A673 (cell line): ENCODE measurements at regions not wholly inside any gene's neighbourhood (a gene's known extent, or its start where the extent isn't known, plus 50 kb on each side); places are given as distances from the start of the nearest gene placed in this dataset.

Experiments used
- EZH2 ChIP-seq: fragments of 200-600 bp; sonication (generic); IDR thresholded peaks from 2 replicates; pipeline ENCODE4 v1.6.1; 2017; ENCODE audit warnings: borderline replicate concordance, low read depth, mild to moderate bottlenecking, mixed read lengths, antibody characterized with exemption, low read length; ENCODE audit not compliant: poor library complexity, severe bottlenecking
- TF ChIP-seq, protein P1 (sequence below): fragments of 300-800, 200-600 bp; sonication (generic); conservative IDR thresholded peaks from 2 replicates; pipeline ENCODE4 v1.5.1; 2017; ENCODE audit warnings: low read depth, mild to moderate bottlenecking, antibody characterized with exemption, low read length, moderate library complexity, mixed read lengths

- no peak for TF ChIP-seq EZH2
- TF ChIP-seq, protein P1, sequence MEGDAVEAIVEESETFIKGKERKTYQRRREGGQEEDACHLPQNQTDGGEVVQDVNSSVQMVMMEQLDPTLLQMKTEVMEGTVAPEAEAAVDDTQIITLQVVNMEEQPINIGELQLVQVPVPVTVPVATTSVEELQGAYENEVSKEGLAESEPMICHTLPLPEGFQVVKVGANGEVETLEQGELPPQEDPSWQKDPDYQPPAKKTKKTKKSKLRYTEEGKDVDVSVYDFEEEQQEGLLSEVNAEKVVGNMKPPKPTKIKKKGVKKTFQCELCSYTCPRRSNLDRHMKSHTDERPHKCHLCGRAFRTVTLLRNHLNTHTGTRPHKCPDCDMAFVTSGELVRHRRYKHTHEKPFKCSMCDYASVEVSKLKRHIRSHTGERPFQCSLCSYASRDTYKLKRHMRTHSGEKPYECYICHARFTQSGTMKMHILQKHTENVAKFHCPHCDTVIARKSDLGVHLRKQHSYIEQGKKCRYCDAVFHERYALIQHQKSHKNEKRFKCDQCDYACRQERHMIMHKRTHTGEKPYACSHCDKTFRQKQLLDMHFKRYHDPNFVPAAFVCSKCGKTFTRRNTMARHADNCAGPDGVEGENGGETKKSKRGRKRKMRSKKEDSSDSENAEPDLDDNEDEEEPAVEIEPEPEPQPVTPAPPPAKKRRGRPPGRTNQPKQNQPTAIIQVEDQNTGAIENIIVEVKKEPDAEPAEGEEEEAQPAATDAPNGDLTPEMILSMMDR: no peak
Measured at GRCh38 chr9:84554069-84554664, 115.4 kb upstream of the NTRK2 start.
